HG02623 (cell line): ENCODE measurements at regions not wholly inside any gene's neighbourhood (a gene's known extent, or its start where the extent isn't known, plus 50 kb on each side); places are given as distances from the start of the nearest gene placed in this dataset.

Experiments used
- ATAC-seq: cut with Tn5 transposase; IDR thresholded peaks from one replicate; pipeline ENCODE4 v1.9.1; 2021; ENCODE audit warnings: moderate library complexity; ENCODE audit not compliant: unreplicated experiment

DNA sequence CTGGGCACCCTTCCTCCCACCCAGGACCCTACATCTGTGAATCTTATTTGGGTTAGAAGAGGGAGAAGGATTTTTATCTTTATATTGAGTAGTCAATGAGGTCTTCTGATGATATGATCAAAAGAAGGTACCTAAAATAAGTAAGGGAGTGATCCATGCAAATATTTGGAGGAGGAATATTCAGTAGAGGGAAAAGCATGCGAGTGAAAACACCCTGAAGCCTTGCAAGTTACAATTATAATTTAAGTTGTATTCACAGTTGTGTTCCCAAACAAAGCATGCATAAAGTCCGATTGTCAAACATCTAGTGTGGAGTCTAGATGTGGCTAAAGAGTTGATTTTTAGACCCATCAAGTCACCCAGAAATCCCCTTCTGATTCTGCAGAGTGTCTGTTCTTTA lies 530.2 kb upstream of the ZEB2 start:
- ATAC-seq: no peak

DNA sequence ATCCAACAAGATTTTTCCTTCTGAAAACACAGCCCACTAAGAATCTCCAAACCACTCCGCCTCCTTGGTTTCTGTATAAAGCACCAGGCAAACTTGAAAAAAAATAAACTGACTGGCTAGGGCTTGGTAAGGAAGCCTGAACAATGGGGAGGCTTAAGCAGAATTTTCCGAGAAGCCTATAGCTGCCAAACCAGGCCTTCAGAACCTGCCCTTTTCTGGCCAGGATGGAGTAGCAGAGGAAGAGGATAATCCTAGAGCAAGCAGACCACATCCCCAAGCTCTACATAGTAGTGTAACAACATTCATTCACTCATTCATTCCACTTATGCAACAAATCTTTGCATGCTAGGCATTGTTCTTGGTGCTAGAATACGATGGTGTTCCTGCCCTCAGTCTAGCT lies 529.6 kb upstream of the ZEB2 start:
- ATAC-seq: no peak

GRCh38 chr2:145047554-145047953 lies 527.6 kb upstream of the ZEB2 start:
- ATAC-seq: no peak

DNA sequence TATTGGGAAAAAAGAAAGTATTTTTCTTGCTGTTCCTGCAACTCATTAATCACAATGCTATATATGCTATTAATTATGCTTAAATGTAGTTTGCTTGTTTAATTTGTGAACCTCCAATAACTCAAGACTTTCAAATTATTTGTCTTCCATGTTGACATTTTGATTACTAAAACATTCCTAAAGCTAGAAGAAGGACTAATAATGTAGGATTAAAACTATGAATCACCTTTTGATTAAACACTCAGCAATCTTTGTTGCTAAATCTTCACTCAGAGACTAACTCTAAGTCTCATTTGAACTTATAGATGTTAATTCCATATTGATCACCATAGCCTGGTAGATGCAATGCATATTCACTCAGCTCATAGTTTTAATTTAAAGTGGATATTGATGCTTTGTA lies 524.6 kb upstream of the ZEB2 start:
- ATAC-seq: no peak

GRCh38 chr2:145043399-145043834 lies 523.5 kb upstream of the ZEB2 start:
- ATAC-seq: no peak

DNA sequence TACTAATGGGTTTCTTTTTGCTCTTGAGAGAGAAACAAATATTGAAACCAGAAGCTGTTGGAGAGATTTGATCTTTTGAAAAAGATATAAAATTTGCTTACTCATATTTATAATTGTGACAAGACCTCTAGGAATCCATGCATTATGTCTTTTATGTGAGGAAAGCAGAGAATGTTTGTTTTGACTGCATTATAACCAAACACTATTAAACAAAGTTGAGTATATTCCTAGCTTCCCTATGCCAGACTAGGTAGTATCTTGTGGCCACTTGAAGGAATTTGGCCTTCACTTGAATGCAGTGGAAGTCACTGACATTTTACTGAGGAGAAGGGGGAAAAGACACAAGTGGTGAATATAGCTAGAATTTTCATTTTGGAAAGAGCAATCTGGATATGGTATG lies 521.8 kb upstream of the ZEB2 start:
- no peak for ATAC-seq

DNA sequence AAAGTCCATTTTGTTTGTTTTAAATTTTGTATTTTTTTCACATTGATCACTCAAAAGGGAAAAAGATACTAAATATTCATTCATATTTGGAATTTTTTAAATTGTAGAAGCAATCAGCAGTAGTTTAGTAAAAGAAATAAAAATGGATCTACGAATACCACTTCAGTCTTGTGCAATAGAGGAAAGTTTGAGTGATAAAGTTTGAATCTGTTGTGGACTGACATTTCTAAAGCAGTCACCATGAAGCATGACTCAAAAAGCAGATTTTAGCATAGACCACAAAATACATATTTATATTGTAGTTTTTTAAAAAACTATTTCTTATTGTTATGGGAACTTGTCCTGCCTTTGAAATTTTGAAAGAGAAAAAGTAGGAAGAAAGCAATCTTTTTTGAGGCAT lies 520.5 kb upstream of the ZEB2 start:
- no peak for ATAC-seq

DNA sequence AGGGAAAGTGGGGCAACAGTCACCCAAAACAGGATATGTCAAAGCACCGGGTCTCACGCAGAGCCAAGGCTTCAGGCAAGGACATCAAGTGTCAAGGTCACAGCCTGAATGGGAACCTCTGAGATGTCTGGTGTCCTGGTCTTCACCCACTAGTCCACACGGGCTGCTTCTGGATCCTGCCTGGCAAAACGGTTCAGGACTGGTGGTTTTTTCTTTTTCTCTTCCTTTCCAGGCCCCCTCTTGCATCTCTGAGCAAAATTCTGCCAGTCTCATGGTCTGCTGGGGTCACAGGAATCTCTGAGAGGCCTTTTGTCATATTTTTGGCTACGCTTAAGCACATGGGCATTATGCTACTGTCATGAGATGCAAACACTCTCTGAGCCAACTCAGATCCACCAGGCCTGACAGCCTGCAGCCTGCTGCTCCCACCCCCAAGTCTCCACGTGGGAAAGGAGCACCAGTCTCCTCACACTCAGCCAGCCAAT lies 518.2 kb upstream of the ZEB2 start:
- no peak for ATAC-seq

- ATAC-seq: no peak
These were observed 516.6 kb upstream of the ZEB2 start for GRCh38 chr2:145036421-145037011.

DNA sequence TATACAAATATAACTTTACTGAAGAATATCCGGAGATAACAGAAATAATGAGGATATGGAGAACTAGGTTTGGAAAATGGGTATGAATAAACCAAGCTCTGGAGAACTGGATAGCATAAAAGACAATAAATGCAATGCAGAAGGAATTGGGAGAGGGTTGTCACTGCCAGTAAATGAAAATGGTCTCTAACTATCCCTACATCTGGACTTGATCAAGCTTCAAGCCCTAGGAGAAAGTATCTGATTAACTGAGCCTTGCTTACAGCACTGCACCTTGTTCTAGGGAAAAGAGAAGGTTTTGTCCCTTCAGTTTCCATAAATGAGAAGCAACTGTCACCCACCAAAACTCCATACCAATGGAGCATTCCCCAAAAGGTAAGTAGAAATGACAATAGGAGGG lies 514.6 kb upstream of the ZEB2 start:
- no peak for ATAC-seq

DNA sequence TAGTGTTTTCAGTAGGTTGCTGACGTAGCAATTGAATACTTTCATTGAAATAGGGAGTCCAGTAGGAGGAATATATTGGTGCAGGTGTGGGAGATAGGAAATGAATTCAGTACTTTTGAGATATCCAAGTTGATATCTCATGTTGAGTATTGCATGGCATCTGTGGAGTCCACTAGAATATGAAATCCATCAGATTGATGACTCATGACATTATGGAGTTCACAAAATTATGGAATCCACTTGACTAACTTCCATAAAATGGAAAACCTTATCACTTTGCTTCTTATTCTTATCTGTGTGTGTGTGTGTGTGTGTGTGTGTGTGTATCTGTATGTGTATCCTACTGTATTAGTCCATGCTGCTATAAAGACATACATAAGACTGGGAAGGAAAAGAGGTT lies 513.5 kb upstream of the ZEB2 start:
- no peak for ATAC-seq

DNA sequence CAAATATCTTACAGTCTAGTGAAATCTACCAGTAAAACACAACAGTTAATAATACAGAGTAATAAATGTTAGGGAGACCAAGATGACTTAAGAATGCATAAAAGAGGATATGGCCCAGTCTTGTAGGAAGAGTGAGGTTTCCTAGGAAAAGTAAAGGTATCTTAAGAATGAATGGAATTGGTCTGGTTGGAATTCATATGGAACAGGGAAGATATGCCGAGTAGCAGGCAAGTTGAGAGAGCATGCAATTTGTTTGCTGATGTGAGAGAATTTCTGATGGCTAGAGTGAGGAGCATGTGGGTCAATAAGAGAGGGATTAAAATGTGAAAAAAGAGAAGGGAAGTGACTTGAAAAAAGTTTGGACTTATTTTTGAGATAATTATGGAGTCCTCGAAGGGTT lies 512.9 kb upstream of the ZEB2 start:
- no peak for ATAC-seq

GRCh38 chr2:145029873-145030272 lies 510.0 kb upstream of the ZEB2 start:
- no peak for ATAC-seq

GRCh38 chr2:145029081-145029480 lies 509.2 kb upstream of the ZEB2 start:
- ATAC-seq: no peak

GRCh38 chr2:145028101-145028920 lies 508.4 kb upstream of the ZEB2 start:
- ATAC-seq: no peak

GRCh38 chr2:145026456-145027455 lies 506.8 kb upstream of the ZEB2 start:
- no peak for ATAC-seq

- ATAC-seq: no peak
These were observed 505.5 kb upstream of the ZEB2 start for GRCh38 chr2:145025382-145025781.

DNA sequence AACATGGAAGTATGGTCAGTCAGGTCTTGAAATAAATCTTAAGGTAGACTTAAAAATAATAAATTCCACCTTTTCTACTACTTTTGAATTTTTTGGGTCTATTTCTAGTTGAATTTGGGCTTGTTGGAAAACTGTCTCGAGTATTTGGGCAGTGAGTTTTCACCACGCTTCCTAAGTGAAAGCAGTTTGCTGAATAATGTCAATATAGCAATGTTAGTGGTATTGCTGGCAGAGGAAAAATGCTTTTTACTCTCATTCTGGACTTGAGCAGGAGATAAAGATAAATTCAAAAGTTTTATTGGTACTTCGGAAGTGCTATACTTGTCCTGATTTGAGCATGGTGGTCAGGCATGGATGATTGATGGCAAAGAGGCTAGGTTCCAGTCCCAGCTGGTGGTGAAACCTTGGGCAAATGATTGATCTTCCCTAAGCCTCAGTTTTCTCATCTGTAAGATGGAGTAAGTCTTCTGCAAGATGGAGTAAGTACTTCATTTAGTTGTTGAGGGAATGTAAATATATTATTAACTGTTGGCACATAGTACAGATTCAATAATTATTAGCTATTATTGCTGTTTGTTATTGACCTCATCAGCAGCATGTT lies 503.5 kb upstream of the ZEB2 start:
- ATAC-seq: no peak

DNA sequence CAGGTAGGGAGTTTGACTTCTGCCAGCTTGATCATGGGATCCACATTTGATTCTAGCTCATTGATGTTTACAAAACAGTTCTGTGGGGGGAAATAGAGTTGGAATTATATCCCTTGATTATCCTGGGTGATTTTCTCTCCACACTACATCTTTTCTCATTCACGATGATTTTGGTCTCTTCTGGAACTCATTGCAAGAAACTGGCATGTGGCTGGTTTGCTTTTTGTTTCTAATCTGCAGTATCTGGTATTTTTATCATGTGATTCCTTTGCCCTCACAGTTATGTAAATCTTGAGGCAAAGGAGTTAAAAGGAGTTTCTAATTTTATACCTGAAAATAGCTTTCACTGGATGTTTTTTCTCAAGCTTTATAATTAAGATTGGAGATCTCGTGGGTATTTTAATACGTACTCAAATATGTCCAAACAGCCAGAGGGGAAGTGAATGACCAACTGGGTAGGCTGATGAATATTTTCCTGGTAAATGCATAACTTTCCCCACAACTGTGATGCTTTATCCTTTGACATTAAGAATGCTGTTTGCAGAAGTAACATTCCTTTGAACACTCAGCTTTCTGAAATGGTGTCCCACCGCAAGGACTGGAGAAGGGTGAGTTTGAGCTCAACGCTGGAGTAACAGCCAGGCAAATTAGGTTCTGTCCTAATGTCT lies 502.9 kb upstream of the ZEB2 start:
- no peak for ATAC-seq

DNA sequence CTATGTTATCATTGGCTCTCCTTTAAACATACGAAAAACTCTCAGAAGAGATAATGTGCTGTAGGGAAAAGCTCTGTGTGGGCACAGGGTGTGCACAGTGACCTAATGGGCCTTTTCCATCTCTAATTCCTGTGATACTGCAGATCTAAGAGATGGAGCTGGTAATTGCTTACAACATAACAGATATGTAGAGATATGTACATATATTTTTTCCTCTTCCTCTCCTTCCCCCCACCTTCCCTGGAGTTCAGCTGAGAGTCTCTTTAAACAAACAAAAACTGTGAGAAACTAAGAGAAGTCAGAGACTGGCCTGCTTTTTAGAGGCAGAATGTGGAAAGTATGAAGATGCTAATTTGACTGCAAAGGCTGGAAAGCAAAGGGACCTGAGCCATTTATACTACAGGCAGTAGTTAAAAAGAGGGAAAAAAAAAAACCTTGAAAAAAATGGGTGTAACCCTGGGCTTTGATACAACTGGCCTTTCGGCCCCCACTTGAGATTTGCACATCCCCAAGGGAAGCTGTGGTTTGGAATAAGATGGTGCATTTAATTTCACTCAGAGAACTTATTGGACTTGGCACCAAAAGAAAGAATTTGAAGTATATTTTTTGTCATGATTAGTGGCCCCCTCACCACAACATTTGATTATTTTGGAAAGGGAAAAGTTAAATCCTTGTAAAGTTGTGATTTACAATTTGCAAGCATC lies 502.2 kb upstream of the ZEB2 start:
- ATAC-seq: no peak
